Brain pericyte (primary cell): ENCODE measurements at regions not wholly inside any gene's neighbourhood (a gene's known extent, or its start where the extent isn't known, plus 50 kb on each side); places are given as distances from the start of the nearest gene placed in this dataset.
"Not testable (repeated sequence)": the region's sequence is repeated elsewhere in the genome, so short reads cannot be mapped to it uniquely, and the experiment has no call there.

ENCODE experiments used
- DNase-seq: peaks from one replicate; pipeline ENCODE4 v3.0.0-alpha.2; 2012; ENCODE audit warnings: low read depth, low spot score

- DNase-seq: no peak
Observed at GRCh38 chr4:132662456-132662855, 486.6 kb upstream of the PCDH10 start.

GRCh38 chr4:132669786-132670185 lies 479.3 kb upstream of the PCDH10 start:
- DNase-seq: no peak

GRCh38 chr4:132670557-132670956 lies 478.5 kb upstream of the PCDH10 start:
- DNase-seq: no peak

DNA sequence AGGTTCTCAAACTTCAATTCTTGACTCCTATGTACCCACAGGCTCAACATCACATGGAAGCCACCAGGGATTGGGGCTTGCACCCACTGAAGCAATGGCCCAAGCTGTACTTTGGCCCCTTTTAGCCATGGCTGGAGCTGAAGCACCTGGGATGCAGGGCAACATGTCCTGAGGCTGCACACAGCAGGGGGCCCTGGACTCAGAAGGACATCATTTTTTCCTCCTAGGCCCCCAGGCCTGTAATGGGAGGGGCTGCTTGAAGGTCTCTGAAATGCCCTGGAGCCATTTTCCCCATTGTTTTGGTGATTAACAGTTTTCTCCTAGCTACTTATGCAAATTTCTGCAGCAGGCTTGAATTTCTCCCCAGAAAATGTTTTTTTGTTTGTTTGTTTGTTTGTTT lies 465.1 kb upstream of the PCDH10 start:
- no peak for DNase-seq

DNA sequence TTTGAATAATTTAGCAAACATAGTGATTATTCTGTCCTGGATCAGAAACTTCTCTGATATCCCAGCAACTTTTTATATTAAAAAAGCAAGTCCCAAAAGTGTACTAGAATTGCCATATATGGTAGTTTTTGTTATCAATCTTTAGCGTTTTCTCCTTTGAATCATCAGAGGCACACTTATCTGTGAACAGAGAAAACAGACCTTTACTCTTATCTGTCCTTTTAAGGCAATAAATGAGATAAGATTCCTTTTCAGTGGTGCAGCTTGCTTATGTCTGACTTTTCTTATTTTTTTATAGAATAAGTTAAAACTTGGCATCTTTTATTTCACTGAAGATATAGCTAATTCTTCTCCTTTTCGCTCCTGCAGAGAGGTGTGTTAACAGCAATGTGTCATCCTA lies 458.1 kb upstream of the PCDH10 start:
- DNase-seq: no peak

DNA sequence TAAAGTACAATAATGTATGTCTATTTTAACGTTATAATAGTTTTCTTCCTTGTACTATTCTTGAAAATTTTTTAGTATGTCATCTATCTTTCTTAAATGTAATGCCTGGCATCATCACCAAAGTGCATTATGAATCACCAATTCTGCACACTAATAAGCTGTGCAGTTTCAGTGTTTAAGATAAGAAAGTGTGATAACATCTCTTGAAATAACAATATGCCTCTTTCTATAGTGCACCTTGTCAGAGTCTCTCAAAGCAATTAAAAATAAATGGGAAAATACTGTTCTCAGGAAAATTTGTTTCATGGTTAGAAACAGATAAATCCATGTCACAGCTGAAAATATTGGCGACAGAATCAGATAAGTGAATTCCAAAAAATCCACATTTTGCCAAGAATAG lies 457.4 kb upstream of the PCDH10 start:
- DNase-seq: no peak

DNA sequence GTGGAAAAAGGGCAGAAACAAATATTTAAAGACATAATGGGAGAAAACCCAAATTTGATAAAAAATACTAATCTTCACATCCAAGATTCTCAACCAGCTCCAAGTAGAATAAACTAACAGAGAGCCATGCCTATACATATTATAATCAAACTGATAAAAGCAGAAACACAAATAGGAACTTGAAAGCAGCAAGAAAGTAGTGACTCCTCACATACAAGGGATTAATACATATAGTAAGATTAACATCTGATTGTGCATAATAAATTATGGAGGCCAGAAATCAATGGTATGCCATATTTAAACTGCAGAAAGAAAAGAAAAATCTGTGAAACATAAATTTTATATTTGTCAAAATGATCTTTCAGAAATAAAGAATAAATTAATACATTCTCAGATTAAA lies 454.3 kb upstream of the PCDH10 start:
- DNase-seq: no peak

DNA sequence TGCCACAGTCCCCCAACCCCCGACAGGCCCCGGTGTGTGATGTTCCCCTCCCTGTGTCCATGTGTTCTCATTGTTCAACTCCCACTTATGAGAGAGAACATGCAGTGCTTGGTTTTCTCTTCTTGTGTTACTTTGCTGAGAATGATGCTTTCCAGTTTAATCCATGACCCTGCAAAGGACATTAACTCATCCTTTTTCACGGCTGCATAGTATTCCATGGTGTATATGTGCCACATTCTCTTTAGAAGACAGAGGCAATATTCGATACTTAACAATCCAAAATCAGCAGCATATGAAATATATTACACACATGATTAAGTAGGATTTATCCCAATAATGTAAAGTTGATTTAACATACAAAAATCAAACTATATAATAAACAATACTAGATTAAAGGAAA lies 451.6 kb upstream of the PCDH10 start:
- not testable (repeated sequence) for DNase-seq

DNA sequence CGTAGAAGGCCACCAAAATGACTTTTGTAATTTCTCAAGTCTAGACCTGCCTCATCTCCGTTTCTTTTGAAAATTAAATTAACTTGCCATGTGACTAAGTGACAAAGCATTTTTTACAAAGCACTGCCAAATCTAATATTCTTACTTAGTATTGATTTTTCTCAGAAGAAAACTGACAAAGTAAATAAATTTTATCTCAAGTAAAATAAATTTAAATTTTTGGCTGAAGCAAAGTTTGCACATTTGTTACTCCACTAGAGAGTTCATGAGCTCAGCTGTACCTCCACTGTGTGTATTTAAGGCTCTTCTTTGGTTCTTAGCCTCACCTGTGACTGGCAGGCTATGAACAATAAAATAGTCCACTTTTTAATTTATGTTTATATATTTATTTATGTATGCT lies 441.1 kb upstream of the PCDH10 start:
- DNase-seq: no peak

DNA sequence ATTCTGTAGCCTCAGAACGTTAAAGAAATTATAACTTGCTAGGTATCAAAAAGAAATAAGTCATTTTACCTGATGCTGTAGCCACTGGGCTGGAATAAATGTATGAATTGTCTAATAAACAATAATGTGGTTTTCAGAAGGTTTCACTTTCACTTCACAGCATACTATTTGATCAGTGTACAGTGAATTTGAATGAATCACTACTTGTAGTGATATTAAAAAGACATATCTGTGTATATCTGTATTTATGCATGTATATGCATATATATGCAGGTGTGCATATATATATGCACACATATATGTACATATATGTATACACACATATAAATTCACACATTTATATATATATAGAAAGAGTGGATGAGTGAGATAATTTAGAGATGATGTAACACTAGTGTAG lies 440.0 kb upstream of the PCDH10 start:
- DNase-seq: no peak

GRCh38 chr4:132710971-132711370 lies 438.1 kb upstream of the PCDH10 start:
- no peak for DNase-seq

GRCh38 chr4:132737344-132737743 lies 411.8 kb upstream of the PCDH10 start:
- no peak for DNase-seq

DNA sequence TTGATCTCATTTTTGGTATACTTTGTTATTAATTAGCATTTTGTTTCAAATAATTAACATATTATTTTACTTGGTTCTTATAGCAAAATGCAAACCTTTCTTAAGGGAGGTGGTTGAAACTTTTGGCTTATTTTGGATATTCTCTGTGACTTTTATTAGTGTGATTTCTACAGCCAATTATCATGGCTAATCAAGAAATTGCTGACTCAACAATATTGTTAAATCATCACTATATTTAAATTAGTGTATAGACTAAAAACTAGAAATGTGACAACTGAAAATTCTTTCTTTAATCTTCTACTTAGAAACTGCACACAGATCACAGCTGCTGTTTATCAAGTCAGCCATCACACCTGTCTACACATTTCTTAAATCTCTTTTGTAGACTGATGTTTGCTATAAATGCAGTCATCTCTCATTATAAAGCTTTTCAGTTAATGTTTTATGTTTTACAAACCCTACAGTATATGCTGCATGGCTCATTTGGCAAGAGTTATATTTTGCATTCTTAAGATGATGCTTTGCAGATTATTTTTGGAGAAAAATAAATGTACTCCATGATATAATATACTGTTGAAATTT lies 389.8 kb upstream of the PCDH10 start:
- no peak for DNase-seq

DNA sequence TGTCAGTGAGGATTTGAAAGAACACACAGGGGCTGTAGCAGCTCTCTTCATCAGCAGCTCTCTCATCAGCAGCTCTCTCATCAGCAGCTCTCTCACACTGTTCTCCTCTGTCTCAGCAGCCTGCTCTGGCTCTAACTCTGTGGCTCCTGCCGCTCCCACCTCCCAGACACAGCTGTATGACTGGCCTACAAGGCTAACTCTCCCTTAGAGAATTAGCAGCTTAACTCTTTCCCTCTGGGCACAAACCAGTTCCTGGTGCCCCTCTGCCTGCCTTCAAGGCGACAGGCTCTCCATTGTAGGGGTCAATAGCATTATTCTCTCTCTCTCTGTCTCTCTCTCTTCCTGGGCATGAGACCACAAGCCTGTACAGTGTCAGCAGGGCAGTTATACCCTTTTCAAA lies 385.6 kb upstream of the PCDH10 start:
- no peak for DNase-seq

- DNase-seq: no peak
Observed at GRCh38 chr4:132767901-132768300, 381.2 kb upstream of the PCDH10 start.

- no peak for DNase-seq
Observed at GRCh38 chr4:132770776-132771175, 378.3 kb upstream of the PCDH10 start.

DNA sequence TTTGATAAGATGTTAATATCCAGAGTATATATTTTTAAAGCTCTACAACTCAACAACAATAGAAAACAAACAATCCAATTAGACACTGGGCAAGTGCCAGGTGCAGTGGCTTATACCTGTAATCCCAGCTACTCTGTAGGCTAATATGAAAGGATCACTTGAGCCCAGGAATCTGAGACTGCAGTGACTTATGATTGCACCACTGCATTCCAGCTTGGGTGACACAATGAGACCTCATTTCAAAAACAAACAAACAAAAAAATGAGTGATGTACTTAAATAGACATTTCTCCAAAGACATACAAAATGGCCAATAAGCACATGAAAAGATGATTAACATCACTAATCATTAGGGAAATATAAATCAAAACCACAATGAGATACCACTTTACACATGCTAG lies 356.8 kb upstream of the PCDH10 start:
- no peak for DNase-seq

GRCh38 chr4:132797856-132798255 lies 351.2 kb upstream of the PCDH10 start:
- no peak for DNase-seq

DNA sequence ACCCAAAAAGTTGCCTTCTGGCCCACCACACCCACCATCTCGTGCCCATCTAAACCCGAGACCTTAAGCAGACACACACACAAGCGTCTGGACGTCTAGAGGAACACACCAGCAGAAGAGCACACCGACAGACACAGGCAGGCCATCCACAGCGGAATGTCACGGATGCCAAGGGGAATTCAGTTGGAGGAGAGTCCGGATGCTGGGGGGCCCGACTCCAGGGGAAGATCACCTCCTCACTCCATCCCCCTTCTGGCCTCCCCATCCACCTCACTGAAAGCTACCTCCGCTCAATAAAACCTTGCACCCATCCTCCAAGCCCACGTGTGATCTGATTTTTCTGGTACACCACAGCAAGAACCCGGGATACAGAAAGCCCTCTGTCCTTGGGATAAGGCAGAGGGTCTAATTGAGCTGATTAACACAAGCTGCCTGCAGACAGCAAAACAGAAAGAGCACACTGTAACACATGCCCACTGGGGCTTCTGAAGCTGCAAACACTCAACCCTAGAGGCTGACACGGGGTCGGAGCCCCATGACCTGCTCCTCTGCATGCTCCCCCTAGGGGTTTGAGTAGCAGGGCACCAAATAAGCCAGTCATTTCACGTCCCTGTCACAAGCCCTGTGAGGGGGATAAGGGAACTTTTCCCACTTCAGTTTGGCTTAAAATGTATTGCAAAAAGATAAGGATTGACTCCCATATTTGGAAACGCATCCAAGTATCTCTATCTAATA lies 339.6 kb upstream of the PCDH10 start:
- no peak for DNase-seq

- DNase-seq: not testable (repeated sequence)
Observed at GRCh38 chr4:132813061-132813460, 336.0 kb upstream of the PCDH10 start.

GRCh38 chr4:132818091-132818490 lies 331.0 kb upstream of the PCDH10 start:
- no peak for DNase-seq

DNA sequence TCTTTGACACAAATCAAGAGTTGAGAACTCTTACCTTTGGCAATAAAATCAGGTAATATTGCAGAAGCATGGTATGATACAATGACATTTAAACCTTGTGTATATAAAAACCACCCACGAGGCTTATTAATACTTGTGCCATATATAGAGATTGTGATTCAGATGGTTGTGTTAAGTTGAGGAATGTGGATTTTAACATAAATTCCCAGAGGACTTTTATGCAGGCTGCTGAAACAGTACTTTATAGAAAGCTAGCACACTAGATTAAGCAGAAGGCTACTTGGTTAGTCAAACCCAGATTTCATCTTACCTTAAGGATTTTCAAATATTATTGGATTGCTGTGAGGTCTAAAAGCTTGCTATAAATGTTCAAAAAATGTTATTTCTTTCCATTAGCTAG lies 325.7 kb upstream of the PCDH10 start:
- DNase-seq: no peak

DNA sequence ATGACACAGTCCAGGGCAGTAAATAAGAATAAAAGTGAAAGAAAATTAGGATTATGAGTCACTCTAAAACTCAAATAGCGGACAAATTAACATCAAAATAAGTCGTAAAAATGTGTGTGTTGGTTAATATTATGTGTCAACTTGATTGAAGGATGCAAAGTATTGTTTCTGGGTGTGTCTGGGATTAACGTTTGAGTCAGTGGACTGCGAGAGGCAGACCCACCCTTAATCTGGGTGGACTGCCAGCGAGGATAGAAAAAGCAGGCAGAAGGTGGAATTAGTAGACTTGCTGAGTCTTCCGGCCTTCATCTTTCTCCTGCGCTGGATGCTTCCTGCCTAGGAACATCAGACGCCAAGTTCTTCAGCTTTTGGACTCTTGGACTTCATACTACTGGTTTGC lies 324.3 kb upstream of the PCDH10 start:
- no peak for DNase-seq

DNA sequence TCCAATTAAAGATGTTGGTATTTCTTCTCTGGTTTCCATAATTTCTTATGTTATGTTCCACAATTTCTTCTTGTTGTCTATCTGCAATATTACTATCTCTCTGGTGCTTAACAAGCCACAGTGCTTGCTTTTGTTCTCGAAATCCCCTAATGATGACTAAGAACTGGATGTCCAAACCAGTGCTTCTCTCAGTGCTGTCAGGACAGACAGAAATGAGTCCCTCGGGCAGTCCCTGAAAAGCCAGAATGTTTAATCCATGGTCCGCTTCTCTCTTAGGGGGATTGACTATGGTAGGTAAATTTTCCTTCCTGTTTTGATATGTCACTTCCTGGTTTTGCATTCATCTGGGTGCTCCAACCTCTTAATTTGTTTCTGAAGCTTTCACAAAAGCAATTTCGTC lies 321.6 kb upstream of the PCDH10 start:
- DNase-seq: no peak
